HEK293T (cell line): ENCODE measurements at regions not wholly inside any gene's neighbourhood (a gene's known extent, or its start where the extent isn't known, plus 50 kb on each side); places are given as distances from the start of the nearest gene placed in this dataset.

Experiments used
- ARNT ChIP-seq: fragments of 450-650 bp; IDR thresholded peaks from 2 replicates; pipeline ENCODE4 v1.6.1; 2017; ENCODE audit warnings: mild to moderate bottlenecking
- BHLHE40 ChIP-seq: fragments of 450-650 bp; IDR thresholded peaks from 2 replicates; pipeline ENCODE4 v1.6.1; 2016; ENCODE audit warnings: mild to moderate bottlenecking, moderate library complexity, borderline replicate concordance
- CTBP1 ChIP-seq: fragments of 450-650 bp; IDR thresholded peaks from 2 replicates; pipeline ENCODE4 v1.6.1; 2016; ENCODE audit warnings: borderline replicate concordance
- ELF4 ChIP-seq: fragments of 450-650 bp; IDR thresholded peaks from 2 replicates; pipeline ENCODE4 v1.6.1; 2017; ENCODE audit warnings: antibody characterized with exemption
- FOXA1 ChIP-seq: fragments of 450-650 bp; IDR thresholded peaks from 2 replicates; pipeline ENCODE4 v1.6.1; 2016; ENCODE audit warnings: mild to moderate bottlenecking
- FOXM1 ChIP-seq: fragments of 450-650 bp; IDR thresholded peaks from 2 replicates; pipeline ENCODE4 v1.6.1; 2017; ENCODE audit warnings: mild to moderate bottlenecking, borderline replicate concordance
- HDGF ChIP-seq: fragments of 450-650 bp; IDR thresholded peaks from 2 replicates; pipeline ENCODE4 v1.6.1; 2017; ENCODE audit warnings: antibody characterized with exemption, borderline replicate concordance
- NFRKB ChIP-seq: fragments of 450-650 bp; IDR thresholded peaks from 2 replicates; pipeline ENCODE4 v1.6.1; 2016; ENCODE audit warnings: mild to moderate bottlenecking, moderate library complexity
- PKNOX1 ChIP-seq: fragments of 450-650 bp; IDR thresholded peaks from 2 replicates; pipeline ENCODE4 v1.6.1; 2016
- SP1 ChIP-seq: fragments of 450-650 bp; IDR thresholded peaks from 2 replicates; pipeline ENCODE4 v1.6.1; 2017
- SUZ12 ChIP-seq: fragments of 450-650 bp; IDR thresholded peaks from 2 replicates; pipeline ENCODE4 v1.6.1; 2016; ENCODE audit warnings: mild to moderate bottlenecking

- TF ChIP-seq CTBP1, result no peak
- TF ChIP-seq PKNOX1, result no peak
- TF ChIP-seq NFRKB, result no peak
- TF ChIP-seq FOXA1, result no peak
- no peak for TF ChIP-seq ARNT
- TF ChIP-seq SUZ12, result no peak
- no peak for TF ChIP-seq SP1
- TF ChIP-seq FOXM1, result no peak
- no peak for TF ChIP-seq BHLHE40
- TF ChIP-seq ELF4, result no peak
- no peak for TF ChIP-seq HDGF
These were observed 1438.4 kb upstream of the B3GALT2 start for GRCh38 chr1:194624833-194625232.
